ENCODE measurements at regions not wholly inside any gene's neighbourhood (a gene's known extent, or its start where the extent isn't known, plus 50 kb on each side); places are given as distances from the start of the nearest gene placed in this dataset.
A peak's percentile ranks its signal among the peaks of the same experiment; 100 is the strongest.
"Not testable (repeated sequence)": the region's sequence is repeated elsewhere in the genome, so short reads cannot be mapped to it uniquely, and the experiment has no call there.

DNA sequence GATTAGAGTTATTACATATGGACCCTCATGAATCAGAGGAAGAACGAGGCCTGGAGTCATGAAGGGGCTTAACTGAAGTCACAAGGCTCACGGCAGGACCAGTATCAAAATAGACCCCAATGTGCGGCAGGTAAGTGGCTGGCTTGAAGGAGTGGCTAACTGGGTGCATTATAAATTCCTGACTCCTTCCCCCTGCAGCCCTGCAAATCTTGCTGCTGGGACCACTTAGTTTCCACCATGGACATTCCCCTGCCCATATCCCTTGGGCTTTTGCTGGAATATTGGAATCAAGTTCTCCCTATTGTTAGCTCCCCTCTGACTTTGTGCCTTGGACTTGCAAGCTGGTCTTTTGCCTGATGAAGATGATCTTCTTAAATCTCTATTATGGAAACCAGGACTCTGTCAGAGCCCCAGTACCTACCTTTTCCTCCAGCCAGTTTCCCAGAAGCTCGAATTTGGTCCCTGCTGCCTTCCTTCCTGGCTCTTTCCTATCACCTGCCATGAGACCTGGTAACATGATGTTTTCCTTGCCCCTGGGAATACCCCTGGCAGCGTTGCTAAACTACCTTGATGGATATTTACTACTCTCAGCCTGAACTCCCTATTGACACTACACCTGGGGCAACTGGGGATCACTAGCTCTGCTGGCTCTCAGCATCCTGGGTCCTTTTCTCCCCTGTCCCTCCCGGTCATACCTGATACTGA, 156.0 kb upstream of the JUN start:
- DNase-seq, result no peak

DNA sequence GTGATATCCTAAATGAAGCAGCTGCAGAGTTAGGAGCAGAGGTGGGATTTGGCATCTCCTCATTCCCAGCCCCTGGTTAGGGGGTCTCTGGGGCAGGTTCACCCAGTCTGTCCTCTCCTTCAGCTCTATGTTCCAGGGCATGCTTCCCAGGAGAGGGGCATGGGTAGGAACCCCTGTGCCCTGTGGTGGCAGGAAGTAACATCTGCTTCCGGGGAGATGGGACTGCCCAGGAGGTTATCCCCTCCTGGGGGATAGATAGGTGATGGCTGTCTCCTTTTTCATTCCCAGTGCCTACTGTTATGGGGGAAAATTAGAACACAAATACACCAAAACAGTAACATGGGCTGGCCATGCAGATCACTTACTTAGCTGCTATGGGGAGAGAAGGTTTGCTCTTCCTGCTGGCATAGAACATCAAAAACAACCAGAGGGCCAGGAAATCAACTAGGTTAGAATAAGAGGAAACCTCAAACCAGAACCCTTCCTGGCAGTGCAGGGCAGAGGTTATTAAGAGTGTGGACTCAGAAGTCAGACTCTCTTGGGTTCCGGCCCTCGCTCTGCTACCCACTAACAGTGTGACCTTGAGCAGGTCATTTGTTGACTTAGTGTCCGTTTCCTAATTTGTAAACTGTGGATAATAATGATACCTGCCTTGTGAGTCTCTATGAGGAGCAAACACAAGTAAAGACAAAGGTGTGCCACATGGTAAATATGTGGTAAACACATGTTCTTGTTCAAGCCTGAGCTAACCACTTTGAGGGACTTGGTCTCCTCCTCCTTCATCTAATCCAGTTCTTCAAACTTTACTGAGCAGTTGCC, 157.8 kb upstream of the JUN start:
- DNase-seq, result no peak

DNA sequence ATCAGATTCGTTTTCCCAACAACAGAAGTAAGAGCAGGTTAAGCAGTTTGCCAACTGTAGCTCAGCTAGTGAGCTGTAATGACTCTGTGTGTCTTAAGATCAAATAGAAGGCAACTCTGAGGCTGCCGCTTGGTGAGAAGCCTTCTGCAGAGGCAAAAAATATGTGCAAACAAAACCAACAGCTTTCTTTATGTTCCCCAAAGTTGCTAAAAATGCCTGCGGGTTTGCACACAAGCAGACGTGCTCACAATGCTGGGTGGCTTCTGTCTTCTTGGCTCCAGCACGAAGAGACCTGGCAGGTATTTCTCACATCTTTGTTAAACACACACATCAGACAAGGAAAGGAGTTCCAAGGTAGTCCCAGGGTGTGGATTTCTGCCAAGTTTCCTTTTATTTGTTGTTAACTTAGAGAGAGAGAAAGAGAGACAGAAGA, 158.9 kb upstream of the JUN start:
- no peak for DNase-seq

DNA sequence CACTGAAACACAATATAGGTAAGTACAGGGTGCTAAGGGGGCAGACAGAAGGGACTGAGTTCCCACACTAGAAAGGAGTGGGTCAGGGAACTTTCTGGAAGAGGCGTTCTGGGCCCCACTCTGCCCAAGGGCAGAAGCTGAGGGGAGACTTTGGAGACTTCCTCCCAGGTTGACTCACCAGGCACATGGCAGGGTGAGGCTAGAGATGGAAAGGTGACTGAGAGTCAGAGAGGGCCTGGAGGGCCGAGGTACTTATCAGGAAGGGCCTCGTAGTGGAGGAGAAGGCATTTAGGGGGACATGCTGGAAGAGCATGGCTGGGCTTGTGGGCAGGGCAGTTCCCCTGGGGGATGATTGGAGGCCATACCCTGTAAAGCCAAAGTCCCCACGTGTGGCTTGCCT, 159.9 kb upstream of the JUN start:
- DNase-seq, result no peak

DNA sequence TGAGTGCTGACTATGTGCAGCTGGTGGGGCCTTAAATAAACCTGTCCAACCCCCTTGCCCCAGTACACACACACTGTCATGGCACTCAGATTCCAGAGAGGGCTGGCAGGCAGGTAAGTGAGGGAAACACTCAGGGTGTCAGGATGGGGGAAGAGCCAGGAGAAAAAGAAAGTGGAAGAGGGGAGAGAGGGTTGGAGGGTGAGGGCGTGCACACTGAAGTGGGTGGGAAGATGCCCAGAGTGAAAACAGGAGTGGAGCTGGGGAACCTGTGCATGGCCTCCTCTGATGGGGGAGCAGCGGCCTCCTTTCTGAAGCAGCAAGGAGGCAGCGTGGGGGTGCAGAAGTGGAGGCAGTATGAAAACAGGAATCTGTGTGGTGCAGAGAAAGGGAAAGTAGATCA, 160.6 kb upstream of the JUN start:
- no peak for DNase-seq

DNA sequence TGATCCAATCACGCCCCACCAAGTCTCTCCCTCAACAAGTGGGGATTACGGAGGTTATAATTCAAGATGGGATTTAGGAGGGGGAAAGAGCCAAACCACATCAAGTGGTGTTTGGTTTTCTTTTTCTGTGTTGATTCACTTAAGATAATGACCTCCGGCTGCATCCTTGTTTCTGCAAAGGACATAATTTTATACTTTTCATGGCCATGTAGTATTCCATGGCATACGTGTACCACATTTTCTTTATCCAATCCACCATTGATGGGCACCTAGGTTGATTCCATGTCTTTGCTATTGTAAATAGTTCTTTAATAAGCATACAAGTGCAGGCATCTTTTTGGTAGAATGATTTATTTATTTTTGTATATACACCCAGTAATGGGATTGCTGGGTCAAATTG, 162.5 kb upstream of the JUN start:
- no peak for DNase-seq

DNA sequence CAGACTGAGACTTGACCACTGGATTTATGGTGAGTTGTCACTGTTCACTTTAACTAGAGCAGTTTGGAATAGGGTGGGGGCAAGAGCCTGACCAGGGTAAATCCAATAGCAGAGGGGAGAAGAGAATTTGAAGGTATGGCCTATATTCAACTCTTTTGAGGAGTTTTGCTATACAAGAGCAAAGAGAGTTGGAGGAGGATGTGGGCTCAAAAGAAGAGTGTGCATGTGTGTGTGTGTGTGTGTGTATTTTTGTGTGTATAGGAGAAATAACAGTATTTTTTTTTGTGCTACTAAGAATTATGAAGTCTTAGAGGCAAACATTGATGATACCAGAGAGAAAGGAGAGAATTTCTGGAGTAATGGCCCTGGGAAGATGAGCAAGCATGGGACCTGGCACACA, 164.8 kb upstream of the JUN start:
- DNase-seq, result peak; percentile 49

DNA sequence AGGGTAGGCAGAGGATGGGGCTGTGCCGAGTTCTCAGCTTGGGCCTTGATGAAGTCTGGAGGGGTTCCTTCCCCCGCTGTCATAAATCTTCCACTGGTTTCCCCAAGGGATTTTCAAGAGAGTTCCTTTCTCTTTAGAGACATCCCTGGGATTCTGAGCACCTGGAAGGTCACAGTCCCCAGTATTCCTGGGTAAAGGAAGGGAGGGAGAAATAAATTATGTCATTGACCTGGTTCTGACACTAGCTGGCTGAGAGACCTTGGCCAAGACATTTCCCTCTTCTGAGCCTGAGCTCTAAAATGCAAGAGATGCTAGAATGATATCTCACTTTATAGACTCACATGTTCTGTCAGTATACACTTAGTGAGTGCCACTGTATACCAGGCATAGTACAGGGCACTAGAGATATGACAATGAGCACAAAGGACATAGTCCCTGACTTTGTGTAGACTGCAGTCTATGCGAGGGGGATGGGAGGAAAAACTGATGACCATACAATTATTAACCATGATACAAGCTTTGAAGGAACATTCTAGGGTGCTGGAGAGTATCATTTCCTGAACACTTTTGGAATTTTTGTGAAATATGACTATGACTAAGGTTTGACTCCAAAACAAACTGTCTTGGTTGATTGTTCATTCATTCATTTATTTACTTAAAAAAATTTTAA, 165.8 kb upstream of the JUN start:
- no peak for DNase-seq

DNA sequence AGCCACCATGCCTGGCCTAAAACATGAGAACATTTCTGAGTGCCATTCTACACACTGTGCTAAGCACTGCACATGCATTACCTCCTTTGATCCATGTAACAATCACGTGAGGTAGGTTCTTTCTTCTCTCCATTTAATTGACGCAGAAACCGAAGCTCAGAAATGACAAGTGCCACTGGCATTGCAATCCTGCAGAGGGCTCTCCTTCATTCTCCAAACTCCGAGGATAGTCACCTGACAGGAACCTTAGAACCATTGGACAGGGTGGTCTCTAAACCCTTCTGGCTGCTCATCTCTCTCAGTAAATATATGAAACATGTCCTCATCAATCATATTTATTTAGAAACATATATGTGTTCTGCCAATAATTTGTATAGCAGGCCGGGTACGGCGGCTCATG, 167.1 kb upstream of the JUN start:
- no peak for DNase-seq

DNA sequence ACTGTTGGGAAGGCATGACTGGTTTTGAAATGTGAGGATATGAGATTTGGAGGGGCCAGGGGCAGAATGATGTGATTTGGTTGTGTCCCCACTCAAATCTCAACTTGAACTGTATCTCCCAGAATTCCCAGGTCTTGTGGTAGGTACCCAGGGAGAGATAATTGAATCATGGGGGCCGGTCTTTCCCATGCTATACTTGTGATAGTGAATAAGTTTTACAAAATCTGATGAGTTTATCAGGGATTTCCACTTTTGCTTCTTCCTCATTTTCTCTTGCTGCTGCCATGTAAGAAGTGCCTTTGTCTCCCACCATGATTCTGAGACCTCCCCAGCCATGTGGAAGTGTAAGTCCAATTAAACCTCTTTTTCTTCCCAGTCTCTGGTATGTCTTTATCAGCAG, 170.1 kb upstream of the JUN start:
- not testable (repeated sequence) for DNase-seq

DNA sequence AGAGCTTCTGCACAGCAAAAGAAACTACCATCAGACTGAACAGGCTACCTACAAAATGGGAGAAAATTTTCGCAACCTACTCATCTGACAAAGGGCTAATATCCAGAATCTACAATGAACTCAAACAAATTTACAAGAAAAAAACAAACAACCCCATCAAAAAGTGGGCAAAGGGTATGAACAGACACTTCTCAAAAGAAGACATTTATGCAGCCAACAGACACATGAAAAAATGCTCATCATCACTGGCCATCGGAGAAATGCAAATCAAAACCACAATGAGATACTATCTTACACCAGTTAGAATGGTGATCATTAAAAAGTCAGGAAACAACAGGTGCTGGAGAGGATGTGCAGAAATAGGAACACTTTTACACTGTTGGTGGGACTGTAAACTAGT, 179.4 kb upstream of the JUN start:
- DNase-seq, result not testable (repeated sequence)

DNA sequence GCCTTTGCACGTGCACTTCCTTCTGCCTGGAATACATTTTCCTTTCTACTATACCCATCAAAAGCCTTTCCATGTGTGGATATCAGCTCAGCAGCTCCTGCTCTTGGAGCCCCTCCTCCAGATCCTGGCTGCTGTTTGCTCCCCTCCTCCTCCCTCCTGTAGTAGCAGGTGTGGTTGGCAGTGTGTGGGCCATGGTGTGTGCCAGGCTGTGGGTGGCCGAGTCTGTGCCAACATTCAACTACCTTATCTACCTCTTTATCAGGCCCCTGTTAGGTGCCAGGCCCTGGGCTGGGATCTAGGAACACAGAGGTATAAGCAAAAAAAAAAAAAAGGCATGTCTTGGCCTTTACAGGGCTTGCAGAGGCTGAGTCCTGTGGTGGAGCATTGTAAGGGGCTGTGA, 180.6 kb upstream of the JUN start:
- DNase-seq, result no peak

DNA sequence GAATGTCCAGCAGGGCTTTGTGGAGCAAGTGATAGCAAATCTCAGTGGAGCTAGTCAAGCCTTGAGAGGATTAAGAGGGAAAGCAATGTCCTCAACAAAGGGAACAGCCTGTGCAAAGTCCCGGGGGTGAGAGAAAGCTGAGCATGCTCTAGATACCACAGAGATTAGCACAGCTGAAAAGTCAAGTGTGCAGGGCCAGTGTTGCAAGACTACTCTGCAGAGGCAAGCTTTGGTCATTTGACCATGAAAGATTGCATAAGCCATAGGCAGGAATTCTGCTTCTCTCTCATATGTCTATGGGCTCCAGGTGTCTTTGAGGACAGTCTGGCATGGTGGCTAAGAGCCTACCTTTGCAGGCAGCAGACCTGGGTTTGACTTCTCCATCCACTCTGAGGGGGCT, 181.0 kb upstream of the JUN start:
- DNase-seq, result peak; percentile 41

DNA sequence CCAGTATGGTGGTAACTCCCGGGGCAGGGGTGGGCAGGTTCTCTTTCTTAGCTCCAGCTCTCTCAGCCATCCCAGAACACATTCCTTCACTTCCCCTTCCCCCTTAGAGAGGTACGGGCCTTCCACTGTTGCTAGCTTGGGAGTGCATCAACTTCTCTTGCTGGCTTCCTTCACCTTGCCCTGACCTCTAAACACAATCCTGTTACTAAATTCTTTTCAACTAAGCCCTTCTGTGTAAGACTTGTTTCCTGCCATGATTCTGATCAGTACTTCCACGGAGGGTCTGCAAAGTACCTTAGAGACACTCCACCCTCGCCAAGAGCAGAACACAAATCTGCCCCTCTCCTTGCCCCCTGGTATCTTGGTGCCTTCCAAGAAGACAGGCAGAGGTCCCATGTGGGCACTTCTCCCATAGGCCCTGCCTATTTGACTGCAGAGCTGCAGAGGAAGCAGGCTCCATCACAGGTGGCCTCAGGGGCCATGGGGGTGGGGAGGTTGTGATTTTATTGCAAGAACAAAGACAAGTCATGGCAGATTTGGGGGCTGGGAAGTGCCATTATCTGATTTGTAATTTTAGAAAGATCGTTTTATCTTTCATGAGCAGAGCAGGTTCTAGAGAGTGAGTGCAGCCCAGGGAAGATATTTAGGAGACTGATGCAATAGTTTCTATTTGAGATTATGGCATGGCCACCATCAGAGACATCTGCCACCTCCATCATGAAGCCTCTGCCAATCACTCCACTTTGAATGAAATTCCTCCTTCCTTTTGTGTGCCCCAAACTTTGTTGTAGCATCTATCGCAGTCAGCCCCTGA, 182.5 kb upstream of the JUN start:
- no peak for DNase-seq

DNA sequence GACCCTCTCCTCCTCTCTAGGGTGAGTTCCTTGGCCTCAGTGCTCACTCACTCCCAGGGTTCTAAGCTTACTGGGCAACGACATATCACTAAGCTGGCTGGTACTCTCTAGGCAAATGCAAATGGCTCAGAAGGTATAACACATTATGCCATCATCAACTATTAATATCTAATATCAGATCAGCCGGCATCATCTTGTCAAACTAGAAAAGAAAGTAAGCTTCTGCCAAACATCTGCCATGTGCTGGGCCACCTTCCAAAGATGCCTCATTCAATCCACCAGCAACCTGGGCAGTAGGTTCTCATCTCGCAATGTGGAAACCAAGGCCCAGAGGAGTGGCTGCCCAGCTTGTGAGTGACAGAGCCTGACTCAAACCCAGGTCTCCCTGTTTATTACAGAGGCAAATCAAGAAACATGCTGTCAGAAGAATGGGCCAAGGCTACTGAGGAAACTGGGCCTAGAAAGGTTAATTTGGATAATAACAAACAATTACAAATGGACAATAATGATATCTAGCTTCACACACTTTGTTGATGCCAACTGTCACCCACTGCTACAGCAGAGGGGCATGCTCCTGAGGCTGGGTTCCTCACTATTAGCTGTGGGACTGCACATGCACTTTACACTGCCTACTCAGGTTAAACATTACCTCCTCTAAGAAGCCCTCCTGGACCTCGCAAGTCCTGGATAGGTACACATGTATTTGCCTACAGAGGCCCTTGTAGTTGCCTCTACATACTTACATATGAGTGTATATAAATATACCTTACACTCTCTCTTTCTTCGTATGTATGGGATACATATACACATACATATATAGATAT, 183.3 kb upstream of the JUN start:
- DNase-seq, result no peak

DNA sequence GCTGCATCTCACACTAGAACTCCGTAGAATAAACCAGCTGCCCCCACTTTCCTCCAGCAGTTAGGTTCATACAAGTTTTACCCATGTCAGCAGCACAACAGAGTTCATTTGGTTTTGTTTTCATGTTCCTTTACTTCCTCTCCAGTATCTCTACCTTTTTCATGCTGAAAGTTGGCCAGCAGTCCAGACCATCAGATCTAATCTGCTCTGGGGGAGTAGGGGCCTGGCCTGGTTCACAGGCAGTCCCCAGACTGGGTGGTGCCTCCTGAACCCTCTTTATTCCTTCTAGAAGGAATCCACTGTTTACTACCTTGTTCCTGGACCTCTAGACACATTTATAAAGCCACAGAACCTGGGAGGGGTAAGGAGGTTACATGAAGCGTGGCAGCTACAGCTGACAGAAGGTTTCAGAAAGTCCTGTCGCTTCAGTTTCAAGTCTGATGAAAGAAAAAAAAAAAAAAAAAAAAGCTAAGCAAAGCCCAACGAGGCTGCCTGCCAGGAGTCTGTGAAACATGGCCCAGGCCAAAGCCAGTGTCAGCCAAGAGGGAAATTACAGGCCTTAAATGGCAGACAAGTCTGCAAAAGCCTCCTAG, 184.6 kb upstream of the JUN start:
- no peak for DNase-seq

DNA sequence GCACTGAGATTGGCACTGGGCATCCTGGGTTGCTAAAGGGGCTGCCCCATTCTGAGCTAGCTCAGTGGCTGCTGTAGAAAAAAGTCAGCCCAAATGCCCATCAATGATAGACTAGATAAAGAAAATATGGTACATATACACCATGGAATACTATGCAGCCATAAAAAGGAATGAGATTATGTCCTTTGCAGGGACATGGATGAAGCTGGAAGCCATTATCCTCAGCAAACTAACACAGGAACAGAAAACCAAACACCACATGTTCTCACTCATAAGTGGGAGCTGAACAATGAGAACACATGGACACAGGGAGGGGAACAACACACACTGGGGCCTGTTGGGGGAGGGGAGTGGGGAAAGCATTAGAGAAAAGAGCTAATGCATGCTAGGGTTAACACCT, 185.3 kb upstream of the JUN start:
- DNase-seq, result not testable (repeated sequence)

DNA sequence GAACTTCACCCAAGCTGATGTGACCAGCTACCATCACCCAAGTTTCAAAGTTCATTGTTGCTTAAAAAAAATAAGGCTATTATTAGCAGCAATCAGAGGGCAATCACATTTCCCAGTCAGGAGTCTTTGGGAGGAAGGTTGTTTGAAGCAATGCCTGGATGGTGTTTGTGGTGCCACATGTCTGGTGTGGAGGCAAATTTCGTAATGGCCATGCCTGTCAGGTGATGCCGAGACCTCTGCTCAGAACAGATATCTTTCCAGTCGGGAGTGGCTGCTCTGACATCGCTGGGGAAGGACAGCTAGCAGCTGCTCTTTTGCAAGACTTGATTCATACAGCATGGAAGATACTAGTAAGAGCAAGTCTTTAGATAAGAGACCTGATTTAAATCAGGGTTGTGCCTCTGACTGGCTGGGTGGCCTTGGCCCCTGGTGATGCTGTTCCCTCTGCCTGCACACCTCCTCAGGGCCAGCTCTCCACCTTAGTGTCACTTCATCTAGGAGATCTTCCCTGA, 187.8 kb upstream of the JUN start:
- DNase-seq, result no peak

DNA sequence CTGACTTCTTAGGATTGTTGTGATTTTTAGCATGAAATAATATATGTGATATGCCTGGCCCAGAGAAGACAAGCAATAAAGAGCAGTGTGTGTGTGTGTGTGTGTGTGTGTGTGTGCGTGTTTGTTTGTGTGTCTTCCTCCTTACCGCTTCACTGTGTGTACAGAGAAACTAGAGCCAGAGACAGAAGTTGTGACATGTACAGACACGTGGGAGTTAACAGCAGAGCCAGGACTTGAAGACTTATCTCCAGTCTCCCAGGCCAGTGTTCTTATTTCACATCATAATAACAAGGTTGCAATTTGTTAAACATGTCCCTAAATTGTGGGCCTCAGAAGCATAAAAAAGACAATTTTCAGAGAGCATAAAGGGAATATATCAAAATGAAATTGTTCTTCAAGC, 192.0 kb upstream of the JUN start:
- peak; percentile 41 for DNase-seq

DNA sequence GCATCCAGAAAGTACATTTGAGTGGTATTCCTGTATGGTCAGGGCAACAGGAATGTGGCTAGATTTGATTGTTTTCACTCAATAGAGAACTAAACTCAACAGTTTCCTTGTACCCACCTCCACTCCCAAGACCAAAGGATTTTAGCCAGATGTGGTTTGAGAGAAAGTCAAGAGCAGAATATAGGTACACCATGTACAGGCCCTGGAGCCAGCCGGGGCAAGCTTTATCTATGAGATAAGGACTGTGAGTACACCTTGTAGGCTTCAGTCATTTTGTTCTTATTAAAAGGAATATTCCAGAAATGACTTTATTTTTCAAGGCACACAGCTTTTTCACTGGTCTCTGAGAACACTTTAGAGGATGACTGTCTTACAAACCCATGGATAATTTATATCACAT, 192.4 kb upstream of the JUN start:
- no peak for DNase-seq

DNA sequence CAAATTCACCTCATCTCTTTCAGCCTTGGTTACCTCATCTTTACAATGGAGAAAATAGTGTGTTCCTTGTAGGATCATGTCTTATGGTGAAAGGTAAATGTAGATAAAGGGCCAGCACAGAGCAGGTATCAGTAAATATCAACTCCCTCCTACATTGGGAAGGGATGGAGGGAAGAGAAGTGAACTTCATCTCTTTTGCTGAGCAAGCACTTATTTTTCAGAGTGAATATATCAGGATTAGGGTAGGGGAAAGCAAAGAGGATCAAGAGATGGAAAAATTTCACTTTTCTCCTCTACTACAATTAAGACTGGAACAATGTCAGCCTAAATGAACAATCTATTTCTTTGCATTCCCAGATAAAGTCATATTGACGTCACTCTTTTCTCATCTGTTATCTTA, 193.8 kb upstream of the JUN start:
- DNase-seq, result no peak

DNA sequence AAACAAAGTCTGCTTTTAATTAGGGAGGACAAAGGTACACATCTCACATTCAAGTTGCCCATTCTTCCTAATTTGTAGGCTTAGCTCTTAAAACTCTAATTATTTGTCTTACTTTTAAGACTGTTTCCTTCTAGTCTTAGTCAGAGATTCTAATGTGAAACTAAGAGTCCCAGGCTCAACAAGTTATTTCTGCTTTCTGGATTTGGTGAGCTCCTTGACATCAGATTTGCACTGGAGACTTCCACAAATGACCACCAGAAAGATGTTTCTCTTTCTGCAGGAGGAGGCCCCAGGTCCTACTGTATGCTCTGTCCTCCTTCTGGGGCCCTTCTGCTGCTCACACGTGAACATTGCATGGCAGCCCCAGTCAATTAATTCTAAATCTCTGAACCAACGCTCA, 194.2 kb upstream of the JUN start:
- DNase-seq, result peak; percentile 59
